ENCODE measurements at regions not wholly inside any gene's neighbourhood (a gene's known extent, or its start where the extent isn't known, plus 50 kb on each side); places are given as distances from the start of the nearest gene placed in this dataset.

- DNase-seq (ENCODE audit: insufficient read length, low spot score) (no peak), FAIRE-seq (no peak)
- TF ChIP-seq CTCF (IDR thresholded peaks at IDR 0.05; ENCODE audit: insufficient read depth, missing control alignments), result no peak
These were observed 122.7 kb downstream of the PSMG1 start for GRCh38 chr21:39060485-39061083.

GRCh38 chr21:39057121-39057520 is 126.1 kb downstream of the PSMG1 start:
- no peak for TF ChIP-seq CTCF (IDR thresholded peaks at IDR 0.05; ENCODE audit: insufficient read depth, missing control alignments)
- DNase-seq (ENCODE audit: insufficient read length, low spot score) (no peak), FAIRE-seq (no peak)

GRCh38 chr21:39056636-39057035 is 126.6 kb downstream of the PSMG1 start:
- no peak for DNase-seq (ENCODE audit: insufficient read length, low spot score)
- no peak for FAIRE-seq

GRCh38 chr21:39055167-39055767 is 128.0 kb downstream of the PSMG1 start:
- FAIRE-seq (no peak), DNase-seq (ENCODE audit: insufficient read length, low spot score) (no peak)
- no peak for TF ChIP-seq CTCF (IDR thresholded peaks at IDR 0.05; ENCODE audit: insufficient read depth, missing control alignments)

More at GRCh38 chr21:39056636-39057035, 126.6 kb downstream of the PSMG1 start:
- no peak for TF ChIP-seq CTCF (IDR thresholded peaks at IDR 0.05; ENCODE audit: insufficient read depth, missing control alignments)

- DNase-seq (ENCODE audit: insufficient read length, low spot score), result no peak
- FAIRE-seq, result no peak
These were observed 129.2 kb downstream of the PSMG1 start for GRCh38 chr21:39054066-39054465.

DNA sequence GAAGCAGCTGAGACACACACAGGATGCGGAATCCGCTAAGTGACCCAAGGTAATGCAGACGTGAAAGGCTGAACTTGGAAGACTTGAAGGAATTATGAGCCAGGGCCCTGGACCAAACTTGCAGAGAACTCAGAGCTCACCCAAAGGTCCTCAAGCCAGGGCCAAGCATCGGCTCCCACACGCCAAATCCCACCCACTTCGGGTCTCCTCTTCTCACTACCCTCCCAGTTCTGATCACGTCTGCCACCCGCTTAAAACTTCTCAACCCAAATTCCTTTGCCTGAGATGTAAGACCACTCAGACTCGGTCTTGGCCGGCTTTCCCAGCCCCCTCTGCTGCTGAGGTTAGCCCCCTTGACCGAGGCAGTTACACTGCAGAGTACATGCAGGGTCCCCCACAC is 130.1 kb downstream of the PSMG1 start:
- TF ChIP-seq CTCF (IDR thresholded peaks at IDR 0.05; ENCODE audit: insufficient read depth, missing control alignments), result no peak
- DNase-seq (ENCODE audit: insufficient read length, low spot score), result no peak
- FAIRE-seq, result no peak

More at GRCh38 chr21:39054066-39054465, 129.2 kb downstream of the PSMG1 start:
- no peak for TF ChIP-seq CTCF (IDR thresholded peaks at IDR 0.05; ENCODE audit: insufficient read depth, missing control alignments)

- DNase-seq (ENCODE audit: insufficient read length, low spot score), result no peak
- FAIRE-seq, result no peak
- no peak for TF ChIP-seq CTCF (IDR thresholded peaks at IDR 0.05; ENCODE audit: insufficient read depth, missing control alignments)
These were observed 130.5 kb downstream of the PSMG1 start for GRCh38 chr21:39052718-39053117.
